ENCODE measurements at regions not wholly inside any gene's neighbourhood (a gene's known extent, or its start where the extent isn't known, plus 50 kb on each side); places are given as distances from the start of the nearest gene placed in this dataset.

- TF ChIP-seq CTCF (conservative IDR thresholded peaks at IDR 0.05; ENCODE audit: low read depth, low read length) (no peak), EZH2 (IDR thresholded peaks at IDR 0.05; ENCODE audit: borderline replicate concordance, low read depth, low read length, poor library complexity, severe bottlenecking) (no peak)
These were observed 531.8 kb upstream of the ID2 start for GRCh38 chr2:8149985-8150539.
